ENCODE measurements at regions not wholly inside any gene's neighbourhood (a gene's known extent, or its start where the extent isn't known, plus 50 kb on each side); places are given as distances from the start of the nearest gene placed in this dataset.
"Not testable (repeated sequence)": the region's sequence is repeated elsewhere in the genome, so short reads cannot be mapped to it uniquely, and the experiment has no call there.

DNA sequence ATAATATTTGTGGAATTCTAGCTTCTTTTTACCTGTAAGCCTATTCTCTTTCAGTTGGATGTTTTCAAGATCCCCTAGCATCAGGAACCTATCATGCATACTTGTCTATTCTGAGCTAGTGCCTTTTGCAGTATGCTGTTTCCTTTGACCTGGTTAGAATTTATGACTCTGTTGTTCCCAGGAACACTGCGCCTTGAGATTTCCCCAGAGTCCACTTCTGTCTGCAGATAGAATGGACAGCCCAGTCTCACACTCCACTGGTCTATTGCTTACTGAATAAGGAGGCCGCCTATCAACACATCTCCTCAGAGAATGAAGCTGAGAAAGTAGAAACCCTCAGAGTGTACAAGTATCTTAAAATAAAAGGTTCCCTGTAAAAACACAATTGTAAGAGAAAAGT lies 465.1 kb upstream of the GALNTL6 start:
- no peak for DNase-seq (ENCODE audit: low spot score)

DNA sequence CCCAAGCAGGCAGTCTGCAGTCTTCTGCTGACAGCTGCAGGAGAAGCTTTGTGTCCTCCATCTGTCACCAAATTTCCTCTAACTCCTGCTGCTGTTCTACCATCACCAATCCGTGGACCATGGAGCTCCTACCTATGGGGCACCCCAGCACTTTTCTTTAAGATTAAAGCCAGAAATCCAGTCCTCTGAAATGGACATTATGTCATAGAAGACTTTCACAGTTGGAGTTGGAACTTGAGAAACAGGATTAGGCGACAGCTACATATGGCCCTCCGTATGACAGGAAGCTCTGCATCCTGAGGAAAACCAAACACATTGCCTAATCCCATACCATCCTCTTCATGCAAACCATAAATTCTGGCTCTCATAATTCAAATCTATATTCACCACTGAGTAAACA lies 470.6 kb upstream of the GALNTL6 start:
- DNase-seq (ENCODE audit: low spot score), result peak; percentile 1

DNA sequence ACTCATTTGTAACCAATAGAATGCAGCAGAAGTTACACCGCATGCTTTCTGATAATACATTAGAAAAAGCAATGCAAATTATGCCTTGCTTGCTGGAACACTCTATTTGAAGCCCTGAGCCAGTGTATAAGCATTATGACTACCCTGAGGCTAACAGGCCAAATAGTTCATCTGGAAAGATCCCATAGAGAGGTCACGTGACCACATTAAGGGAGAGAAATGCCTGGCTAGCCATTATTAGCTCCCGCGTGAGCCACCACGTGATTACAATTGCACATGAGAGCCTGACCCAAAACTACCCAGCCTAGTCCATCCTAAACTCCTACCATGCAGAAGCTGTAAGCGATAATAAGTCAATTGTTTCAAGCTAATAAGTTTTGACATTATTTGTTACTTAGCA lies 472.9 kb upstream of the GALNTL6 start:
- no peak for DNase-seq (ENCODE audit: low spot score)

DNA sequence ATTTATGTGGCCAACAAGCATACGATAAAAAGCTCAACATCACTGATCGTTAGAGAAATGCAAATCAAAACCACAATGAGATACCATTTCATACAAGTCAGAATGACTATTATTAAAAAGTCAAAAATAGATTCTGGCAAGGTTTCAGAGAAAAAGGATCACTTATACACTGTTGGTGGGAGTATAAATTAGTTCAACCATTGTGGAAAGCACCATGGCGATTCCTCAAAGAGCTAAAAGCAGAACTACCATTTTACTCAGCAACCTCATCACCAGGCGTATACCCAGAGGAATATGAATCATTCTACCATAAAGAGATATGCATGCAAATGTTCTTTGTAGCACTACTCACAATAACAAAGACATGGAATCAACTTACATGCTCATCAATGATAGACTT lies 478.7 kb upstream of the GALNTL6 start:
- DNase-seq (ENCODE audit: low spot score), result no peak

DNA sequence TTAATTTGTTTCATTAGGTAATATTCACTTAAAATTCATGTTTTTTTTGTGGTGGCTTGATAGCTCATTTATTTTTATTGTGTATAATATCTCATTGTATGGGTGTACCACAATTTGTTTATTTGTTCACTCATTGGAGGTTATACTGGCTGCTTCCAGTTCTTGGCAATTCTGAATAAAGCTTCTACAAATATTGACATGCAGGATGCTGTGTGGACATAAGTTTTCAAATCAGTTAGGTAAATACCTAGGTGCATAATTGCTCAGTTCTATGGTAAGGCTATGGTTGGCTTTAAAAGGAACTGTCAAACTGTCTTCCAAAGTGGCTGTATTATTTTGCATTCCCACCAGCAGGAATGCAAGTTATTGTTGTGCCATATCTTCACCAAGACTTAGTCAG lies 504.5 kb upstream of the GALNTL6 start:
- no peak for DNase-seq (ENCODE audit: low spot score)

DNA sequence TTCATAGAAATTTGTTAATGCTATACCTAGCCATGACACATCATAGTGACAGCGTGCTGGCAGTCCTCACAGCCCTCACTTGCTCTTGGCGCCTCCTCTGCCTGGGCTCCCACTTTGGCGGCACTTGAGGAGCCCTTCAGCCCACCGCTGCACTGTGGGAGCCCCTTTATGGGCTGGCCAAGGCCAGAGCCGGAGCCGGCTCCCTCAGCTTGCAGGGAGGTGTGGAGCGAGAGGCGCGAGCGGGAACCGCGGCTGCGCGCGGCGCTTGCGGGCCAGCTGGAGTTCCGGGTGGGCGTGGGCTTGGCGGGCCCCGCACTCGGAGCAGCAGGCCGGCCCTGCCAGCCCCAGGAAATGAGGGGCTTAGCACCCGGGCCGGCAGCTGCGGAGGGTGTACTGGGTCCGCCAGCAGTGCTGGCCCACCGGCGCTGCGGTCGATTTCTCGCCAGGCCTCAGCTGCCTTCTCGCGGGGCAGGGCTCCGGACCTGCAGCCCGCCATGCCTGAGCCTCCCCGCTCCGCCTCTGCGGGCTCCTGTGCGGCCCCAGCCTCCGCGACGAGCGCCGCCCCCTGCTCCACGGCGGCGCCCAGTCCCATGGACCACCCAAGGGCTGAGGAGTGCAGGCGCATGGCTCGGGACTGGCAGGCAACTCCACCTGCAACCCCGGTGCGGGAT lies 515.0 kb upstream of the GALNTL6 start:
- not testable (repeated sequence) for DNase-seq (ENCODE audit: low spot score)

DNA sequence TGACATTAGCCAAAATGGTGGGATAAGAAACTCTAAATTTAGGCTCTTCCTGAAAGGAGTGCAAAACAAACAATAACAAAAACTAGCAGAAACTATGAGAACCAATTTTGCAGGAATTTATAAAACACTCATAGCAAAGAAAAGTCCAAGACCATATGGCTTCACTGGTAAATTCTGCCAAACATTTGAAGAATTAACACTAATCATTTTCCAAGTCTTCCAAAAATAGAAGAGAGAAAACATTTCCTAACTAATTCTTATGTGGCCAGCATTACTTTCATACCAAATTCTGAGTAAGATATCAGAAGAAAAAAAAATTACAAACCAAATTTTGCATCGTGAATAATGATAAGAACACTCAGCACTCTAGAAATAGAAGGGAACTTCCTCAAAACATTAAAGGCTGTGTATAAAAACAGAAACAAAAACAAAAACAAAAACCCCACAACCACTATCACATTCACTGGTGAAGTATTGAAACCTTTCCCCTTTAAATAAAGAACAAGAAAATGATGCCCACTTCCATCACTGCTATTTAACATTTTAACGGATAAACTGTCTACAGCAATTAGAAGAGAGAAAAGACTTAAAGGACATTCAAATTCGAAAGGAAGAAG lies 524.3 kb upstream of the GALNTL6 start:
- DNase-seq (ENCODE audit: low spot score), result no peak

DNA sequence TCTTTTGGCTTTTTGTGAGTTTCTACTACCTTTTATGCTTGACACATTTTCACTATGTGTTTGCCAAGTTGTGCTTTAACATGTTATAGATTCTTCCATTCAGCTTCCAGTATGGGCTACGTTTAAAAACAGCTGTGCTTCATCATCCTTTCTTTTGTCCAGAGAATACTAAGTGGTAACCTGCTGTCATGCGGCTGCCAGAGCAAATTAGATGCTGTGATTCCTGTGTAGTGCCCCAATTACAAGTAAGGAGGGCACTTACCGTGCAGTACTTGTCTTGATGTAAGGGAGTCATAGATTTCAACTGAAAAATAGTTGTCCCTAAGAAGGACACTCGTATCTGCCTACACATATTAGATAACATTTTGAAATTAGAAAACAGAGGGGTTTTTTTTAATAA lies 531.8 kb upstream of the GALNTL6 start:
- DNase-seq (ENCODE audit: low spot score), result peak; percentile 54

DNA sequence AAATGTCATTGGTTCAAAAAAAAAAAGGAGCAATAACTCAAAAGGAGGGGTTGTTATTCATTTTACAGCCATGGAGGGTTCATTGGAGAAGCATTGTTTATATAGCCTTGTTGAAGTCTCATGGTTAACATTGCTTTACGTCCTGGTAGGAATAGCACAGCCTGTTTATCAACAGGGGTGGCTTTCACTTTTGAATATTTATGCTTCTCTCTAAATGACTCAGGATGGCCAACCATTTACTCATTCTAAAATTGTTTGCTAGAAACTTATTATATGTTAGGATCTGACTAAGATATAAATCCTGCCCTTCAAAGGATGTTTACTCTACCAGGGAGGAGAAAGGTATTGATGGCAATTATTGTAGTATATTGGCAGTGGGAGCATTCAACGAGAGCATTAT lies 534.1 kb upstream of the GALNTL6 start:
- DNase-seq (ENCODE audit: low spot score), result no peak

DNA sequence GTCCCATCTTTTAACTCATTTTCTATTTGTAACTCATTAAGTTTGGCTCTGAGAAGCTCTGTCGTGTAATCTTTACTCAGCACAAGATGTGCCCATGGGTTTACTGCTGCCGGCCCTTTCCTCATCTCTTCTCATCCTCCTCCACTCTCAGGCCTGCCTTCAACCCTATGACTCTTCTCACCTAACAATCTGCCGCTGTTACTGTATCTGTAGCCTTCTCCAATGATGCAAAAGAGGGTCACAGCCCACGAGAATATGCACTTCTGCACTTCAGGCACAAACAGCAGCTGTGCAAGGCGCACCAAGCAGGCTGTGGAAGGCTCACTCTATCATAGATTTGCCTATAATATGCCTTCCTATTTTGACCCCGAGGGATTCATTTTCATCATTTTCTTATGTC lies 546.5 kb upstream of the GALNTL6 start:
- DNase-seq (ENCODE audit: low spot score), result peak; percentile 53

DNA sequence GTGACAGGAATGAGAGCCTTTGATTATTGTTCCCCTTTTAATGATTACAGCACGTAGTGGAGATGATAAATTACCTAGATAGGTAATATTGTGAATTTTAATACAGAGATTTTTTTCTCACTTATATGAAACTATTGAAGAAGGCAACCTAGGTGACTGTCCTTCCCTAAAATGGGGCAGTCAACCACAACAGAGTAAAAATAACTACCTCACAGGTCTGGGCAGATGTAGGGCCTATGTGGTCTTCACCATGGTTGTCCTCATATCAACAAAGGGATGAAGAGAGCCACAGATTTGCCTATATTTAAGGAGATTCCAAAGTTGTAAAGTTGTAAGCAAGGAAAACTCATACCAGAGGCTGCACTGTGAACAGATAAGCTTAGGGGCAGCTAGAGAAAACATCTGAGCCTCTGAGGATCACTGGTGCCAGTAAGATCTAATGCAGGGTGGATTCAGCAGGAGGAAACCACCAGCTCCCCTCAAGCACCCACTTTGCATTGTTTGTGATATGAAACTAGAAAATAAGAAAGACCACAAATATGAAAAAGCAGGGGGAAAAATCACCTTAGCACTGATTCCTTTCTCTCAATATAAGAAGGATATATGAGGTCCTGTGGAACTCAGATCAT lies 547.9 kb upstream of the GALNTL6 start:
- DNase-seq (ENCODE audit: low spot score), result no peak

DNA sequence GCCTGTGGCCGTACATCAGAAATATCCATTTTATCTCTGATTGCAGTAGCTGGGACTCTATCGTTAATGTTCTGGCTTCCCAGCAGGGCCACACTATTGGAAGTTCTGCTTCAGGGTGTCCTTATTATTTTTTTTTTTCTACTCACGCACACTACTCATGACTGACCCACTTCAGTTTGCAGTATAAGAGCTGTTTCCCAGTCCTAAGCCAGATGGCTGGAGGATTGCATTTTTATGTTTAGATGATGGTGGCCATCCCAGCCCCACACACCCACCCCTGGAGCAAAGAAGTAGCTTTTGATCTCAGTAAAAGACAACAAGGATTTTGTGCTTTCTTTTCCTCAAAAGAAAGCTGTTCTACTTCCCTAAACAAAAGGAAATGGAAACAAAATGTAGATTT lies 557.0 kb upstream of the GALNTL6 start:
- DNase-seq (ENCODE audit: low spot score), result no peak

DNA sequence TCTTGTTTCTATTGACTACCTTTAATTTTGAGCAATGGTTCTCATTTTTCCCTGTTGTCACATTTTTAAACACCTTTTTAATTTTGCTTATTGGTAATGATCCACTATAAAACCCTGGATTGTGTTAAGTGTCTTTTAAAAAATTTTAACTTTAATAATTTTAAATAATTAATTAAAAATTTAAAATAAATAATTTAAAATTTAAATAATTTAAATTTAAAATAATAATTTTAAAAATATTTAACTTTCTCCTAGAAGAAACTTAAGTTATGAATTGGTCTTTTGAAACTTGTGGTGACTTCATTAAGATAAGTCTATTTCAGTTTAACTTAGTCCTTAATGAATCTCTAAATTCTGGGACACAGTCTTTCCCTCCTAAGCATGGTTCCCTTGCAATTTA lies 566.3 kb upstream of the GALNTL6 start:
- DNase-seq (ENCODE audit: low spot score), result no peak

DNA sequence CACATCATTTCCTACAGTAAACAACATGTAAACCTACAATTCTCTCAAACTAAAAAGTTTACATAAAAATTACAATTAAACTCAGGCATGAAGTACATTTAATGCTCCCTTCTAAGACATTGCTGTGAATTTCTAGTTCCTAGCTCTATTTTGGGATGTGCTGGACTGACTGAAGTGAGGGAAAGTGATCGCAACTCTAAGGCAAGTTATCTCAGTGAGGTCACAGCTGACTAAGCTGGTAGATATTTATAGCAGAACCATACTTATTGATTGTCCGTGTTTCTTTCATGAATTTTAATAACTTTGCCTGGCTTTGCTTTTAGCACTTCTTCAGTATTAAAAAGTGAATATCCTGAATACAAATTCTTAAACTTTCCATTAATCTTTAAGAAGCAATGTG lies 570.4 kb upstream of the GALNTL6 start:
- DNase-seq (ENCODE audit: low spot score), result no peak

DNA sequence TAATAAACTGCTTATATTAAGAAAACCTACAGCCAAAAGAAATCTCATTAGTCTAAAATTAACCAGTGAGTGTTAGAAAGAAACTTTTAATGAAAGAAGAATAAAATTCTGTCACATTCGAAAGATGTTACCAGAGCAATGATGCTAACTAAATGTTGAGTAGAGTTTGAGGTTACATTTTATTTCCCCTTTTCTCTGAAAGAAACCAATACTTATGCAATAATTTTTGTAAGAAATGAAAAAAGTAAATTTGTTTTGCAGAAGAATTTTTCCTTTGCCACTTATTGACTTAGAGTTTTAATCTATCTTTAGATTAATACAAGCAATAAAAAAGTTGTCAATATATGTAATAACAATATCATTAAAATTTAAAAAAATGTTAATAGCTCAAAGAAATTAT lies 574.0 kb upstream of the GALNTL6 start:
- DNase-seq (ENCODE audit: low spot score), result no peak

DNA sequence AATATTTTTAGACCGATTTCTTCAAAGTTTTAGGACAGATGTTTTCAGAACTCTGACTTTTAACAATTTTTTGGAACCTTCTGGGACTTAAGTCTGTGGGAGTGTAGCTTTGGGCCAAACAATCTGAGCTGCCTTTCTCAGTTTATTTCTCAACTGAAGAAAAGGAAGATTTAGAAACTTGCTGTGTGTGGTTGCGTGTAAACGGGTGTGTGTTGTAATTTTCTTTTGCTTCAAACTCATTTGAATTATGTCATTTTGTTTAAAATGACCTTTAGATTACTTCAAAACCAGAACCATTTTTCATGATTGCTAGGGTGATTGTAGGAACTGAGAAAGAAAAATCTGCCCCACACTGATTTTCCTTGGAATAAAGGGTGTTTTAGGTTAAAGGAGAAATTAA lies 577.7 kb upstream of the GALNTL6 start:
- no peak for DNase-seq (ENCODE audit: low spot score)

DNA sequence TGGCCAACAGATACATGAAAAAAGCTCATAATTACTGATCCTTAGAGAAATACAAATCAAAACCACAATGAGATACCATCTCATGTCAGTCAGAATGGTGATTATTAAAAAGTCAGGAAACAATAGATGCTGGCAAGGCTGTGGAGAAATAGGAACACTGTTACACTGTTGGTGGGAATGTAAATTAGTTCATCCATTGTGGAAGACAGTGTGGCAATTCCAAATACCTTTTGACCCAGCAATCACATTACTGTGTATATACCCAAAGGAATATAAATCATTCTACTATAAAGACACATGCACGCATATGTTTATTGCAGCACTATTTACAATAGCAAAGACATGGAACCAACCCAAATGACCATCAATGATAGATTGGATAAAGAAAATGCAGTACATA lies 583.9 kb upstream of the GALNTL6 start:
- DNase-seq (ENCODE audit: low spot score), result not testable (repeated sequence)

DNA sequence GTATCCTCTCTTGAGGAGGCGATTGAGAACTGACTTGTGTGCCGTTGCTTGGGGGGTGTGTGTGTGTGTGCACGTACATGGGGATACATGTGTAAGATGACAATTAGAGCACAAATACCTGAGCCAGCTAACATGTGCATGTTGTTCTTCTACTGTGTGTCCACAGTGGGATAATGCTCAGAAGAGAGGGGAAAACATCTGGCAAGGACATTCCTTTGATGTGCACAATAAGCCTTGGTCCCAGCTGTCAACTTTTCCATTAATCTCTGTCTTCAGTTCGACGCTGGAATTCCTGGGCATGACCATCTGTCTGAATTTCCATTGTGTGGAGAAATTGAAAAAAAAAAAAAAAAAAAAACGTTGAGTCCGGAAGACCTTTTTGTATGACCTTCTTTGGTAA lies 592.0 kb upstream of the GALNTL6 start:
- DNase-seq (ENCODE audit: low spot score), result peak; percentile 5

DNA sequence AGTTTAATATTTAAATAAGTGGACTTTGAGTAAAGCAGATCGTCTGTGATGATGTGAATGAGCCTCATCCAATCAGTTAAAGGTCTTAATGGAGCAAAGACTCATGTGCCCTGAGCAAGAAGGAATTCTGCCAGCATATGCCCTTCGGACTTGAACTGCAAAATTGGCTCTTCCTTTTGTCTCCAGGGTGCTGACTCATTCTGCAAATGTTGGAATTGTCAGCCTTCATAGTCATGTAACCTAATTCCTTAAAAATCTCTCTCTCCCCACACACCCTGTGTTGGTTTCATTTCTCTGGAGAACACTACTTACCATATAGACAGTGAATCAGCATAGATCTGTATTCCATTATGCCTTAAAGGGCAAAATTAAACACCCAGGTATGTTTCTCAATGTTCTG lies 609.8 kb upstream of the GALNTL6 start:
- no peak for DNase-seq (ENCODE audit: low spot score)

DNA sequence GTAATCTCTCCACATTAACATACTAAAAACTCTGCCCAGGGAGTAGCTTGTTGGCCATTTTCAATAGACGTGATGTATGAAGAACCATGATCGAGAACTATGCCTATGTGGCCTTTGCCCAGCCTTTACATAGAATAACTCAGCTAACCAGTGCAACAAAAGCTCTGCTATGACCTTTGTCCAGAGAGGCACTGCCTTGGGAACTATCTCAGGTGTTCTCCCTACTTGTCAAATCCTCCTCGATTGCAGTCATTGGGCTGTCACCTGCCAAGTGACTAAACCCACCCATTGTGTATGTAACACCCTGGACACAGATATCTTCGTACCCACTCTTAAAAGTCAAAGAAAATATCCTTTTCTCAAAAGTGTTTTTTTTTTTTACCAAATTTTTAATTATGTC lies 610.3 kb upstream of the GALNTL6 start:
- DNase-seq (ENCODE audit: low spot score), result no peak

DNA sequence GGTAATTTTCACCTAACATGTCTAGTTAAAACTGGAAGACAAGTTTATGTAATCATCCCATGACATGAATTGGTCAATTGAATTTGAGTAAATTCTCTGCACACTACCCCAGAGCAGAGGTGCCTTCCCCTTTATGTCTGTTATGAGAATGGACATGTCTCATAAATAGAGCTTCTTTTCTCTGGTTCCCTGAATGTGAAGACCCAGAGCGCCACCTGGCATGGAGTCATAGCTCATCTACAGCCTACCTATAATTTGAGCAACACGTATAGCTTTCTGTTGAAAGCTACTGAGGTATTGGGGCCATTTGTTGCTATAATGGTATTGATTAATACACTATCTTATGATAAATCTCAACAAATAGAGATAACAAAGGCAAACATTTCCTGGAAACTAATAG lies 626.5 kb upstream of the GALNTL6 start:
- peak; percentile 7 for DNase-seq (ENCODE audit: low spot score)

DNA sequence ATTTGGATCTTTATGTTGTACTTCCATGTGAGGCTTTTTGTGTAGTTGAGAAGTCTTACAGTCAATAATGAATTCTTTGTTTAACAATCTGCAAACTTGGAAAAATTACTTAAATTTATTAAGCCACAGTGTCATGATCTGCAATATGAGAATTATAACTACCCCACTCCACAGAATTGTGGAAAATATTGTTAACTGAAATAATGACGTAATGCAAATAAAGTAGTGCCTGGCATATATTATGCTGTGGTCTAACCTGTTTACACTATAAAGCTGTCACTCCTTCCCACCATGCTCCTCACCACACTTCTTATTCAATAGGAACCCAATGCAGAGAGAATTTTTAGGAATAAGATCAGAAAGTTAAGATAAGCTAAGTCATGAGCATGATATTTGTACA lies 632.1 kb upstream of the GALNTL6 start:
- DNase-seq (ENCODE audit: low spot score), result no peak

DNA sequence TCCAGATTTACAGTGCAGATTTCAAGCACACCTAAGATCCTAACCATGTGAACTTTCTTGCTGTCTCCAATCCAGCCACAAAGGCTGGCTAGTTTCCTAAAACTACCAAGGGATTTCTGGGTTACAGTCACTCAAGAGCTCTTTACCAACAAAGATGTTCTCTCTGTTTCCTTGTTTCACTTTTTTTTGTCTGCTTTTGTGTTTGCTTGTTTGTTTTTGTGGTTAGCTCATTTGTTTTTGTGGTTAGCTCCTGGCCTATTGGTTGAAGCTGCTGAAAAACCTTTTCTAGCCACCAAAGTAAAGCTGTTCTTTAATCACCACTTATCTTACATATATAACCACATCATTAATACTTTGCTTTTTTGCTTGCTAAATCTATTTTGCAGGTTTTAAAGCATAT lies 642.5 kb upstream of the GALNTL6 start:
- no peak for DNase-seq (ENCODE audit: low spot score)

Measured in SK-N-DZ (cell line).